ENCODE measurements at regions not wholly inside any gene's neighbourhood (a gene's known extent, or its start where the extent isn't known, plus 50 kb on each side); places are given as distances from the start of the nearest gene placed in this dataset.
"Not testable (repeated sequence)": the region's sequence is repeated elsewhere in the genome, so short reads cannot be mapped to it uniquely, and the experiment has no call there.

DNA sequence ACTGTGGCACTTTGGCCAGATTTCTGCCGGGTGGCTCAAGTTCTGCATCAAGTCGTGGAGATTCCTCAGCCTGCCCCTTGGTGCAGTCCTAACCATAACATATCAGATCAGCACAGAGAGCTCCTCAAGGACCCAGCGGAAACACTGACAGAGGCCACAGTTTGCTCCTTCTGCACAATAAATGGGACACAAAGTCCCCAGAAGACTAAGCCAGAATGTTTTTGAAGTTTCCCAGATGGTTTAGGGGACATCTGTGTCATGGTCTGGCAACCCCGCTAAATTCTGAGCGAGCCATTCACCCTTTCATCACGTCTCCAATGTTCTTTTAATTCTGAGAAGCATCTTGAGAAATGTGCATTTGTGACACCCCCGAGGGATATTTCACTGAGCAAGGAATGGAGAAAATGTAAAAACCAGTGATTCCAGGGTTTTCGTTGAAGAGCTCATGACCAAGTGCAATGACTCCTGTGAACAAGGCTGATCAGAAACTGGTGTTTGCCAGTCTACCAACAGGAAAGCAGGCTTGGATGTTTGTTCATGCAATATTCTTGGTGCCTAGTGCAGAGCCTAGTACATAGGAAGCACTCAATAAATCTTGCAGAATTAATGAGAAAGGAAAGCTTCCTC, 64.8 kb upstream of the LMCD1 start:
- Histone ChIP-seq H3K9me3 (no peaks in the 10 kb centered on the region), H3K27ac (no peak overlapping the region)
- intact Hi-C loops (cut with DNase I; ENCODE audit: low total_unique reads), result loop anchor here (10.0 kb wide), 1 partner anchor 168 kb away; no protein-coding TSS in a partner anchor

DNA sequence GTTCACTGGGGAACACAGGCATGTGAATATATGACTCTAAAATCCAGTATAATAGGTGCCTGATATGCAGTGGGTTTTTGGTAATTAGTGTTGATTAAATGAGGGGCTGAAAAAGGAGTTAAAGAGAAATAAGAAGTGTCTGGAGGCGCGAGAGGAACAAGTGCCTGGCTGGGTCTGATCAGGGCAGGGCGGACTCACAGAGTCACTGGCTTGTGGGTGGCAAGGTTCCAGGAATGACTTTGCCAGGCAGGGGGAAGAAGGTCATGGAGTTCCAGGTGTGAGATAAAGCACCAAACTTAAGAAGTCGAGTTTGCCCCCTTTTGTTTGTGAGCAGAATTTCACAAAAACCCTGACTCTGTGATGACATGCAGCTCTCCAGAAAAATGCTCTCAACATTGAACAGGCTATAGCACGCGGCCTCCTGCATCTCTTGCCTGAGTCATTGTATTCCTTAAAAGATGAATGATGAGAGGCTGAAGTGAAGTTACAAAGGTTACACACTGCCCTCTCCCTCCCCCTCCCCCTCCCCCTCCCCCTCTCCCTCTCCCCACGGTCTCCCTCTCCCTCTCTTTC, 63.0 kb upstream of the LMCD1 start:
- TF ChIP-seq POLR2A (IDR thresholded peaks at IDR 0.05) (no peak), EP300 (IDR thresholded peaks at IDR 0.05) (no peak), POLR2AphosphoS5 (IDR thresholded peaks at IDR 0.05) (no peak)
- TF ChIP-seq, protein P1, sequence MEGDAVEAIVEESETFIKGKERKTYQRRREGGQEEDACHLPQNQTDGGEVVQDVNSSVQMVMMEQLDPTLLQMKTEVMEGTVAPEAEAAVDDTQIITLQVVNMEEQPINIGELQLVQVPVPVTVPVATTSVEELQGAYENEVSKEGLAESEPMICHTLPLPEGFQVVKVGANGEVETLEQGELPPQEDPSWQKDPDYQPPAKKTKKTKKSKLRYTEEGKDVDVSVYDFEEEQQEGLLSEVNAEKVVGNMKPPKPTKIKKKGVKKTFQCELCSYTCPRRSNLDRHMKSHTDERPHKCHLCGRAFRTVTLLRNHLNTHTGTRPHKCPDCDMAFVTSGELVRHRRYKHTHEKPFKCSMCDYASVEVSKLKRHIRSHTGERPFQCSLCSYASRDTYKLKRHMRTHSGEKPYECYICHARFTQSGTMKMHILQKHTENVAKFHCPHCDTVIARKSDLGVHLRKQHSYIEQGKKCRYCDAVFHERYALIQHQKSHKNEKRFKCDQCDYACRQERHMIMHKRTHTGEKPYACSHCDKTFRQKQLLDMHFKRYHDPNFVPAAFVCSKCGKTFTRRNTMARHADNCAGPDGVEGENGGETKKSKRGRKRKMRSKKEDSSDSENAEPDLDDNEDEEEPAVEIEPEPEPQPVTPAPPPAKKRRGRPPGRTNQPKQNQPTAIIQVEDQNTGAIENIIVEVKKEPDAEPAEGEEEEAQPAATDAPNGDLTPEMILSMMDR (IDR thresholded peaks at IDR 0.05), result no peak
- intact Hi-C loops (cut with DNase I; ENCODE audit: low total_unique reads), result loop anchor here (10.0 kb wide), 1 partner anchor 166 kb away; no protein-coding TSS in a partner anchor
- Histone ChIP-seq H3K4me1 (peaks cover 8 to 19% (median 18%) of the 10 kb centered on the region in 4 donors), H3K27me3 (no peaks in the 10 kb centered on the region), H3K4me3 (no peak overlapping the region), H3K36me3 (no peaks in the 10 kb centered on the region), H3K27ac (no peak overlapping the region), H3K9me3 (no peaks in the 10 kb centered on the region)
- DNase-seq, result peak in 1 of 2 donors; percentile 43
- 48 to 75% (median 73%) methylated on average over 6 to 7 of the region's 7 CpGs for WGBS, 5 donors

More for the DNA sequence above, 64.8 kb upstream of the LMCD1 start:
- Histone ChIP-seq H3K36me3 (no peaks in the 10 kb centered on the region), H3K4me3 (no peak overlapping the region), H3K27me3 (no peaks in the 10 kb centered on the region), H3K4me1 (peaks cover 0 to 1% (median under 1%) of the 10 kb centered on the region in 4 donors)
- DNase-seq, result no peak
- 79 to 88% (median 85%) methylated on average over 8 of the region's 8 CpGs for WGBS, 5 donors
- TF ChIP-seq EP300 (IDR thresholded peaks at IDR 0.05) (no peak), POLR2A (IDR thresholded peaks at IDR 0.05) (no peak), POLR2AphosphoS5 (IDR thresholded peaks at IDR 0.05) (no peak)
- TF ChIP-seq, protein P1 (IDR thresholded peaks at IDR 0.05), result no peak

DNA sequence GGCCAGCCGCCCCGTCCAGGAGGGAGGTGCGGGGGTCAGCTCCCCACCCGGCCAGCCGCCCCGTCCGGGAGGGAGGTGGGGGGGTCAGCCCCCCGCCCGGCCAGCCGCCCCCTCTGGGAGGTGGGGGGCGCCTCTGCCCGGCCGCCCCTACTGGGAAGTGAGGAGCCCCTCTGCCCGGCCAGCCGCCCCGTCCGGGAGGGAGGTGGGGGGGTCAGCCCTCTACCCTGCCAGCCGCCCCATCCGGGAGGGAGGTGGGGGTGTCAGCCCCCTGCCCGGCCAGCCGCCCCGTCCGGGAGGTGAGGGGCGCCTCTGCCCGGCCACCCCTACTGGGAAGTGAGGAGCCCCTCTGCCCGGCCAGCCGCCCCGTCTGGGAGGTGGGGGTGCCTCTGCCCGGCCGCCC, 61.5 kb upstream of the LMCD1 start:
- not testable (repeated sequence) for H3K27ac ChIP-seq, DNase-seq, H3K9me3 ChIP-seq, H3K27me3 ChIP-seq, H3K4me3 ChIP-seq, H3K36me3 ChIP-seq
- intact Hi-C loops (cut with DNase I; ENCODE audit: low total_unique reads), result loop anchor here (5.0 kb wide), 1 partner anchor 182 kb away; no protein-coding TSS in a partner anchor
- H3K4me1 ChIP-seq, result peaks cover 22 to 34% (median 32%) of the 10 kb centered on the region in 4 donors
- 92 to 99% (median 96%) methylated on average over 7 to 30 of the region's 30 CpGs for WGBS, 5 donors

- H3K4me3 ChIP-seq, result no peak overlapping the region
- peak in 1 of 2 donors; percentile 87 for DNase-seq
- H3K9me3 ChIP-seq, result no peaks in the 10 kb centered on the region
- WGBS, 5 donors, result 35 to 49% (median 42%) methylated on average over 8 of the region's 8 CpGs
- peak in 2 of 3 donors; percentile 23 to 40 for TF ChIP-seq POLR2AphosphoS5 (IDR thresholded peaks at IDR 0.05)
- TF ChIP-seq POLR2A (IDR thresholded peaks at IDR 0.05), result no peak
- TF ChIP-seq, protein P1 (IDR thresholded peaks at IDR 0.05), result peak in 5 of 7 experiments; percentile 60 to 83 (median 76)
- H3K27ac ChIP-seq, result peak overlapping the region in 2 of 5 donors; percentile 83
- H3K36me3 ChIP-seq, result no peaks in the 10 kb centered on the region
- H3K27me3 ChIP-seq, result no peaks in the 10 kb centered on the region
- intact Hi-C loops (cut with DNase I; ENCODE audit: low total_unique reads), result loop anchor here (5.0 kb wide), 1 partner anchor 180 kb away; no protein-coding TSS in a partner anchor
- peaks cover 23 to 42% (median 35%) of the 10 kb centered on the region in 4 donors for H3K4me1 ChIP-seq
These were observed 59.6 kb upstream of the LMCD1 start for GRCh38 chr3:8441969-8442559.

All from stomach (tissue), 8 donors.